Transverse colon (tissue), 3 donors: ENCODE measurements at regions not wholly inside any gene's neighbourhood (a gene's known extent, or its start where the extent isn't known, plus 50 kb on each side); places are given as distances from the start of the nearest gene placed in this dataset.

Experiments used
- CTCF ChIP-seq, 5 experiments: fragments of 200-600 bp in 3 of 5; fragments of 450-650 bp in 2 of 5; sonication (generic) in 3 of 5; IDR thresholded peaks; 1 replicate in 2 of 5; 2 replicates in 3 of 5; pipeline ENCODE4 v1.5.1; 2016 to 2017; ENCODE audit warnings: antibody characterized with exemption in 5 of 5, inconsistent platforms in 3 of 5, mild to moderate bottlenecking in 2 of 5, moderate library complexity in 1 of 5
- EP300 ChIP-seq: sonication (generic); formaldehyde crosslinking; IDR thresholded peaks from one replicate; pipeline ENCODE4 v1.6.1; 2017; ENCODE audit warnings: antibody characterized with exemption, low read depth
- POLR2A ChIP-seq: fragments of 450-650 bp; IDR thresholded peaks from one replicate; pipeline ENCODE4 v1.6.1; 2016; ENCODE audit warnings: antibody characterized with exemption, mild to moderate bottlenecking, moderate library complexity

DNA sequence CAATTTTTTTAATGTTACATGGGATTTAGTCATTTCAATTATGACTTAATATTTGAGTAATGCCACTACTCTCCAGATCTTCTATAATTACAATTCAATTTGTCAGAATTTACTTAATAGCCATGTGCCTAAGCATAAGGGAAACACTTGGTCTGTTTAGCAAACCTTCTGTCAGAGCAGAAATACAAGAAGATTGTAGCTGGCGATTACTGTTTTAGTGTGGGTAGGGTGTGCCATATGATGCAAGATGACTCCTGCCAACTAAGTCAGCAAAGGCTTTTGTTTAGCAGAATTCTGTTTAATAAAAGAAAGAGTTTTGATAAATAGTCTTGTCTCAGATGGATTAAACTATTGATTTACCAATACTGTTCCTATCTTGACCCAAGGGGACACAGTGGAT, 455.4 kb downstream of the RNF144B start:
- no peak for TF ChIP-seq CTCF (IDR thresholded peaks at IDR 0.05)
- no peak for TF ChIP-seq EP300
- no peak for TF ChIP-seq POLR2A
